Testis (tissue), 2 donors: ENCODE measurements at regions not wholly inside any gene's neighbourhood (a gene's known extent, or its start where the extent isn't known, plus 50 kb on each side); places are given as distances from the start of the nearest gene placed in this dataset.

Experiments
- POLR2A ChIP-seq: fragments of 450-650 bp; IDR thresholded peaks from one replicate; pipeline ENCODE4 v1.6.1; 2017; ENCODE audit warnings: antibody characterized with exemption, mild to moderate bottlenecking, moderate library complexity
- TF ChIP-seq, protein P1 (sequence below), 3 experiments: fragments of 450-650 bp in 2 of 3; fragments of 200-600 bp in 1 of 3; sonication (generic) in 1 of 3; IDR thresholded peaks; one replicate each; pipeline ENCODE4 v1.5.1; 2016 to 2019; ENCODE audit warnings: antibody characterized with exemption in 3 of 3, mild to moderate bottlenecking in 2 of 3, moderate library complexity in 1 of 3

DNA sequence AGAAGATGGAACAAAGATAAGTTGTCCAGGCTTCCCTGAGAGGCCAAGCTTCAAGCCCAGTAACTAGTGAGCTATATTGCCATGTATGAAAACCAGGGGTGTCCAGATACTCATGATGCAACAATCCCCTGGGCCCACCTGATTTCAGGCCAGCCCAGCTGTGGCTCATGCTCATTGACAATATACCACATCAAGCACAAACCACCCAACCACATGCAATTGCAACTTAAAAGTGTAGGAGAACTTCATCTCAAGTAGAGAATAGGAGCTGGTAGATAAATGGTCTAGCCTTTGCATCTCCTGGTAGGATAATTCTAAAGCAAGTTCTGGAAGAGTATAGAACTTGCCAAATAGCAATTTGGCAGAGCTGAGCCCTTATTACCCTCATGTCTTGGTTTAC is 561.3 kb downstream of the IGSF11 start:
- TF ChIP-seq, protein P1, sequence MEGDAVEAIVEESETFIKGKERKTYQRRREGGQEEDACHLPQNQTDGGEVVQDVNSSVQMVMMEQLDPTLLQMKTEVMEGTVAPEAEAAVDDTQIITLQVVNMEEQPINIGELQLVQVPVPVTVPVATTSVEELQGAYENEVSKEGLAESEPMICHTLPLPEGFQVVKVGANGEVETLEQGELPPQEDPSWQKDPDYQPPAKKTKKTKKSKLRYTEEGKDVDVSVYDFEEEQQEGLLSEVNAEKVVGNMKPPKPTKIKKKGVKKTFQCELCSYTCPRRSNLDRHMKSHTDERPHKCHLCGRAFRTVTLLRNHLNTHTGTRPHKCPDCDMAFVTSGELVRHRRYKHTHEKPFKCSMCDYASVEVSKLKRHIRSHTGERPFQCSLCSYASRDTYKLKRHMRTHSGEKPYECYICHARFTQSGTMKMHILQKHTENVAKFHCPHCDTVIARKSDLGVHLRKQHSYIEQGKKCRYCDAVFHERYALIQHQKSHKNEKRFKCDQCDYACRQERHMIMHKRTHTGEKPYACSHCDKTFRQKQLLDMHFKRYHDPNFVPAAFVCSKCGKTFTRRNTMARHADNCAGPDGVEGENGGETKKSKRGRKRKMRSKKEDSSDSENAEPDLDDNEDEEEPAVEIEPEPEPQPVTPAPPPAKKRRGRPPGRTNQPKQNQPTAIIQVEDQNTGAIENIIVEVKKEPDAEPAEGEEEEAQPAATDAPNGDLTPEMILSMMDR (IDR thresholded peaks at IDR 0.05), result no peak
- no peak for TF ChIP-seq POLR2A
